Sigmoid colon (tissue), 6 donors: ENCODE measurements at regions not wholly inside any gene's neighbourhood (a gene's known extent, or its start where the extent isn't known, plus 50 kb on each side); places are given as distances from the start of the nearest gene placed in this dataset.

ENCODE experiments used
- DNase-seq: peaks from one replicate; pipeline ENCODE4 v3.0.0-alpha.2; 2019
- H3K27ac ChIP-seq, 4 donors: fragments of 200-600 bp; sonication (generic); one replicate each; pipeline ENCODE4 v1.5.1; 2016 to 2019; ENCODE audit warnings: mild to moderate bottlenecking in 1 of 4
- H3K27me3 ChIP-seq, 3 donors: fragments of 200-600 bp; sonication (generic); one replicate each; pipeline ENCODE4 v1.5.1; 2019; ENCODE audit warnings: mild to moderate bottlenecking in 1 of 3
- H3K36me3 ChIP-seq, 4 donors: fragments of 200-600 bp; sonication (generic); one replicate each; pipeline ENCODE4 v1.5.1; 2016 to 2019
- H3K4me1 ChIP-seq, 4 donors: fragments of 200-600 bp; sonication (generic); one replicate each; pipeline ENCODE4 v1.5.1; 2017 to 2019
- H3K4me3 ChIP-seq, 4 donors: fragments of 200-600 bp; sonication (generic); one replicate each; pipeline ENCODE4 v1.5.1; 2017 to 2019; ENCODE audit warnings: mild to moderate bottlenecking in 2 of 4, moderate library complexity in 1 of 4
- H3K9me3 ChIP-seq, 4 donors: fragments of 200-600 bp in 3 of 4; sonication (generic) in 3 of 4; one replicate each; pipeline versions ENCODE4 v1.5.1 to v1.6.1; 2013 to 2019
- EP300 ChIP-seq, 4 donors: sonication (generic); formaldehyde crosslinking; IDR thresholded peaks; one replicate each; pipeline ENCODE4 v1.6.1; 2017; ENCODE audit warnings: antibody characterized with exemption in 4 of 4
- POLR2A ChIP-seq, 2 donors: fragments of 450-650 bp; IDR thresholded peaks; one replicate each; pipeline ENCODE4 v1.6.1; 2016; ENCODE audit warnings: antibody characterized with exemption in 2 of 2, mild to moderate bottlenecking in 2 of 2, moderate library complexity in 2 of 2
- POLR2AphosphoS5 ChIP-seq, 4 donors: sonication (generic); formaldehyde crosslinking; IDR thresholded peaks; one replicate each; pipeline ENCODE4 v1.6.1; 2017; ENCODE audit warnings: antibody characterized with exemption in 4 of 4
- WGBS, 2 donors: extraction: QIAGEN DNeasy Blood & Tissue Kit; methylation state at CpG; one replicate each; pipeline ENCODE4 v1.1.7; 2013; 5-methylcytosine and 5-hydroxymethylcytosine counted together
- intact Hi-C: fragments of 100-400 bp; cut with DNase I; formaldehyde crosslinking; loops from one replicate; pipeline ENCODE4 v1.15.1; 2023
- TF ChIP-seq, protein P1 (sequence below), 4 experiments: fragments of 450-650 bp in 3 of 4; fragments of 200-600 bp in 1 of 4; IDR thresholded peaks; one replicate each; pipeline ENCODE4 v1.5.1; 2016 to 2019; ENCODE audit warnings: antibody characterized with exemption in 4 of 4, mild to moderate bottlenecking in 3 of 4, moderate library complexity in 2 of 4
- donor health status: healthy with polysubstance abuse.
- donor health status: healthy.

DNA sequence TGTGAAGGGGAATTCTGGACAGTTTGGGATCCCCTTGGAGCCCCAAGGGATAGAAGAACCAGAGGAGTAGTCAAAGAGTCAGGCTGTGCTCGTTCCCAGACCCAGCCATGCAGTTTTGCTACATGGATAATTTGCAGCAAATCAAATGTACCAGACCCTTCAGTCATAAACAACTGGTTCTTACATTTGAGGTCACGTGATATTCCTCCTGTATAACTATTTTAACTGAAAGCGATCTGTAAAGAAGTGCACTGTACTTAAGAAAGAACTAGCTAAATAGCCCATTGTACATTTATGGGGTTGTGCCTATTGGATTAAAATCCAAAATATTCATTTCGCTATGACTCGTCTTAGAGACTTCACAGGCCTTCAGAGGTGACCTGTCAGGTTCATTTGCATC is 550.2 kb upstream of the TENM3 start:
- no peaks in the 10 kb centered on the region for H3K9me3 ChIP-seq
- no peaks in the 10 kb centered on the region for H3K36me3 ChIP-seq
- no peak overlapping the region for H3K27ac ChIP-seq
- no peaks in the 10 kb centered on the region for H3K27me3 ChIP-seq
- TF ChIP-seq EP300 (IDR thresholded peaks at IDR 0.05) (no peak), POLR2AphosphoS5 (IDR thresholded peaks at IDR 0.05) (no peak)
- intact Hi-C loops: no loop called here
- DNase-seq: no peak
- H3K4me3 ChIP-seq: no peak overlapping the region
- WGBS, 2 donors: 72 to 78% methylated on average over 5 of the region's 5 CpGs
- no peaks in the 10 kb centered on the region for H3K4me1 ChIP-seq

DNA sequence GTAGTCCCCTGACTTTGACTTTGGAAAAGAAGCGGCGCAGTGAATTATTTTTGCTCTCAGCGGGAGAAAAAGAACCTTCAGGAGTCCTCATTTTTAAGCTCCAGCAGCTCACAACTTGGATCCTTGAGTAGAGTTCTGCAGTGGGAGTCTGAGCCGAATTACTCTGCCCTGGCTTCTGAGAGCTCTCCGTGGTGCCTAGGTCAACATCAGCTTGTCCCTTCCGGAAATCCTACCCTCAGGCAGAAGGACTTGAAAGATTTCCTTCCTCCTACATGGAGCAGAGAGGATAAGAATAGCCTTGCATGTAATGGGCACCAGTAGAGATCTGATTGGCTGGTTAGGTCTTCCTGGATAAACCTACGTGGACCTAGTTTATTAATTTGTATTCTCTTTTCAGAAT is 549.7 kb upstream of the TENM3 start:
- H3K27ac ChIP-seq: no peak overlapping the region
- TF ChIP-seq, protein P1, sequence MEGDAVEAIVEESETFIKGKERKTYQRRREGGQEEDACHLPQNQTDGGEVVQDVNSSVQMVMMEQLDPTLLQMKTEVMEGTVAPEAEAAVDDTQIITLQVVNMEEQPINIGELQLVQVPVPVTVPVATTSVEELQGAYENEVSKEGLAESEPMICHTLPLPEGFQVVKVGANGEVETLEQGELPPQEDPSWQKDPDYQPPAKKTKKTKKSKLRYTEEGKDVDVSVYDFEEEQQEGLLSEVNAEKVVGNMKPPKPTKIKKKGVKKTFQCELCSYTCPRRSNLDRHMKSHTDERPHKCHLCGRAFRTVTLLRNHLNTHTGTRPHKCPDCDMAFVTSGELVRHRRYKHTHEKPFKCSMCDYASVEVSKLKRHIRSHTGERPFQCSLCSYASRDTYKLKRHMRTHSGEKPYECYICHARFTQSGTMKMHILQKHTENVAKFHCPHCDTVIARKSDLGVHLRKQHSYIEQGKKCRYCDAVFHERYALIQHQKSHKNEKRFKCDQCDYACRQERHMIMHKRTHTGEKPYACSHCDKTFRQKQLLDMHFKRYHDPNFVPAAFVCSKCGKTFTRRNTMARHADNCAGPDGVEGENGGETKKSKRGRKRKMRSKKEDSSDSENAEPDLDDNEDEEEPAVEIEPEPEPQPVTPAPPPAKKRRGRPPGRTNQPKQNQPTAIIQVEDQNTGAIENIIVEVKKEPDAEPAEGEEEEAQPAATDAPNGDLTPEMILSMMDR (IDR thresholded peaks at IDR 0.05): no peak
- no peak for TF ChIP-seq EP300 (IDR thresholded peaks at IDR 0.05)
- TF ChIP-seq POLR2A (IDR thresholded peaks at IDR 0.05): no peak
- TF ChIP-seq POLR2AphosphoS5 (IDR thresholded peaks at IDR 0.05): no peak
- no peaks in the 10 kb centered on the region for H3K9me3 ChIP-seq
- 73 to 74% methylated on average over 7 of the region's 7 CpGs for WGBS, 2 donors
- H3K4me3 ChIP-seq: no peak overlapping the region
- no peaks in the 10 kb centered on the region for H3K27me3 ChIP-seq
- no peak for DNase-seq
- H3K36me3 ChIP-seq: no peaks in the 10 kb centered on the region
- no peaks in the 10 kb centered on the region for H3K4me1 ChIP-seq
- intact Hi-C loops: no loop called here

DNA sequence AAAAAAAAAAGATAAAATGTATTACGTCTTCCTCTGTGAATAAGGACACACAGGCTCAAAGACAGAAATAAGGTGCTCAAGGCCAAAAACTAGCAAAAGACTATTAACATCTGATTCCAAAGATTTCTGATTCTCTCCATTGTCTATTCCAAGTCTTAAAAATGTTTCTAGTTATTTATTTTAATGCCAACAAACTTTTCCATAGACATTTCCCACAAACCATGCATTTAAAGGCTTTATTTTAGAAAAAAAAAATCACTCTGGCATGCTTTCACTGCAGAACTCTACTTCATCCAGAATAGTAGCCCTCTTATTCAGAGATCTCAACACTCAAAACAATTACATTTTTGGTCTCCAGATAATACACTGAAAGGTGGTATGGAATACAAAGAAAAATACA is 545.0 kb upstream of the TENM3 start:
- WGBS, 2 donors: 88 to 92% methylated on average over 1 of the region's 1 CpG
- TF ChIP-seq EP300 (IDR thresholded peaks at IDR 0.05) (no peak), POLR2A (IDR thresholded peaks at IDR 0.05) (no peak), POLR2AphosphoS5 (IDR thresholded peaks at IDR 0.05) (no peak)
- TF ChIP-seq, protein P1 (IDR thresholded peaks at IDR 0.05): no peak
- intact Hi-C loops: no loop called here
- no peak overlapping the region for H3K4me3 ChIP-seq
- H3K27me3 ChIP-seq: no peaks in the 10 kb centered on the region
- H3K36me3 ChIP-seq: no peaks in the 10 kb centered on the region
- no peaks in the 10 kb centered on the region for H3K4me1 ChIP-seq
- H3K9me3 ChIP-seq: no peaks in the 10 kb centered on the region
- no peak overlapping the region for H3K27ac ChIP-seq
- no peak for DNase-seq

DNA sequence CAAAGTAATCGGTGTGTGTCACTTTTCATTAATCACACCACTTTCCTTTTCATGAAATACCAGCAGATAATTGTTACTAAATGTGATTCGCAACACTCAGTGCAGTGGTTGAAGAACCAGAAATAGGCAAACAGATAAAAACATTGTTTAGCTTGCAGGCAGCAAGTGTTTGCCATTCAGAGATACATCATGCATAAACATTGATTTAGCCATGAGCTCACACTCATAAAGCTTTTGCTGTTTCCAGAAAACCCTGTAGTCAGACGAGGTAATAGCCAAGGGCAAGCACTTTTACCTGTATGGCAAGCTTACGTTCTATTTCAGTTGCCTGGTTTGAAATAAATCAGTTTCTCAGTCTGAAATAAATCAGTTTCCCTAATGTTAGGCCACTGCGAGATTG is 542.0 kb upstream of the TENM3 start:
- Histone ChIP-seq H3K4me3 (no peak overlapping the region), H3K4me1 (no peaks in the 10 kb centered on the region), H3K9me3 (no peaks in the 10 kb centered on the region), H3K36me3 (no peaks in the 10 kb centered on the region), H3K27ac (no peak overlapping the region), H3K27me3 (no peaks in the 10 kb centered on the region)
- DNase-seq: no peak
- 53 to 59% methylated on average over 5 of the region's 5 CpGs for WGBS, 2 donors
- intact Hi-C loops: no loop called here
- TF ChIP-seq, protein P1 (IDR thresholded peaks at IDR 0.05): no peak
- TF ChIP-seq POLR2AphosphoS5 (IDR thresholded peaks at IDR 0.05) (no peak), EP300 (IDR thresholded peaks at IDR 0.05) (no peak), POLR2A (IDR thresholded peaks at IDR 0.05) (no peak)

DNA sequence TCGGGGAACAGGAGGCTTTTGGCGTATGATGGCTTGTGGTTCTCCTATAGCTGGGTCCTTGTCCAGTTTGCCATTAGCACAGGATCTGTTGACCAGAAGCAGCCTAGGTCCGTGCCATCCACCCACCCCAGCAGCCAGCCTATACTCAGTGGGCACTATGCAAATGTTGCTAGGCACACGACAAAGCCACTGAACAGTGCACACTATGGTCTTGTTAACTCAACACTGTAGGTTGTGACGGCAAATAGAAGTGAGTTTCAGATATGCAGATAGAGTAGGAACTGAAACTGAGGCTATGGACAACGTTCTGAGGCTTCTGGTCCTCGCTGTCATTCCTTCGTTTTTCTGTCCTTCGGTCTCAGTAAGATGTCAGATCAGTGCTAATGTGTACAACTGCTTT is 541.3 kb upstream of the TENM3 start:
- Histone ChIP-seq H3K4me1 (no peaks in the 10 kb centered on the region), H3K9me3 (no peaks in the 10 kb centered on the region), H3K36me3 (no peaks in the 10 kb centered on the region), H3K27me3 (no peaks in the 10 kb centered on the region), H3K27ac (no peak overlapping the region), H3K4me3 (no peak overlapping the region)
- 78% methylated on average over 9 of the region's 9 CpGs for WGBS, 2 donors
- no peak for DNase-seq
- intact Hi-C loops: no loop called here
- TF ChIP-seq EP300 (IDR thresholded peaks at IDR 0.05): no peak
- TF ChIP-seq, protein P1 (IDR thresholded peaks at IDR 0.05): no peak
